Astrocyte (in vitro differentiated cells and primary cell): ENCODE measurements at regions not wholly inside any gene's neighbourhood (a gene's known extent, or its start where the extent isn't known, plus 50 kb on each side); places are given as distances from the start of the nearest gene placed in this dataset.

Experiments used
- CTCF ChIP-seq: IDR thresholded peaks from 2 replicates; pipeline ENCODE4 v1.5.1; 2011; ENCODE audit warnings: low read depth, mild to moderate bottlenecking, inconsistent platforms, low read length, moderate library complexity; ENCODE audit not compliant: insufficient read depth
- EZH2 ChIP-seq: IDR thresholded peaks from 2 replicates; pipeline ENCODE4 v1.6.1; 2012; ENCODE audit warnings: mild to moderate bottlenecking, low read length, inconsistent platforms; ENCODE audit not compliant: insufficient read depth

DNA sequence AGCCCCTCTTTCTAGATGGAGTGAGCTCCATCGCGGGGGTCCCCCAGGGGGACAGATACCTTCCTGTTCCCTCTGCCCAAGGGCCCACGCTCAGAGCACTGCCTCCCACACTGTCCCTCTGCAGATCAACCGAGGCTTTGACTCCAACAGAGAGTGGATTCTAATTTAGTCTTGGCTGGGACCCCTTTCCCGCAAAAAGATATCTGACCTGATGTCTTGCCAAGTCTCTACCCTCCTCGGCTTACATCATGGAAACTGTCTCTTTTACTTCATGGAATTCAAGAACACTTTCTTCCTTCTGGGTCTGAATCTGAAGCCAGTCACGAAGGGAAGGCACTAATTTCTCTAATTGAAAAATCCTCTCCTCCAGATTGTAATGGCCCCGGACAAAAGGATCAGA is 278.0 kb downstream of the BMP7 start:
- no peak for TF ChIP-seq CTCF
- no peak for TF ChIP-seq EZH2
